A549 (cell line): ENCODE measurements at regions not wholly inside any gene's neighbourhood (a gene's known extent, or its start where the extent isn't known, plus 50 kb on each side); places are given as distances from the start of the nearest gene placed in this dataset.

Source experiments
- ATAC-seq, 2 experiments: fragments of 200-7000 bp in 1 of 2; fragments of >200 bp in 1 of 2; cut with Nextera tagmentation in 1 of 2; cut with Tn5 transposase in 1 of 2; 3 replicates each; pipeline versions ENCODE4 v1.8.0 to v1.9.1; 2018 to 2020; ENCODE audit warnings: mild to moderate bottlenecking in 1 of 2, moderate library complexity in 1 of 2
- CTCF ChIA-PET: fragments of 300-600 bp; sonication (Branson Sonifier 250); formaldehyde crosslinking; extraction: SDS; loops from one replicate; lab custom pipeline; 2021; ENCODE audit warnings: antibody characterized with exemption, inconsistent platforms; lab: Yijun Ruan, JAX
- POLR2A ChIA-PET: fragments of 350-600 bp; formaldehyde crosslinking; extraction: SDS; loops from one replicate; lab custom pipeline; 2021; ENCODE audit warnings: antibody characterized with exemption, inconsistent platforms; lab: Yijun Ruan, JAX
- DNase-seq, 2 experiments: peaks; one replicate each; pipeline versions ENCODE4 v3.0.0 to v3.0.0-alpha.2; 2011 to 2016; ENCODE audit warnings: low read depth in 1 of 2, low spot score in 1 of 2
- FAIRE-seq: peaks from 2 replicates; lab custom pipeline; 2011; peaks lifted over from hg19 to GRCh38; lab: Jason Lieb, UNC
- H3K27ac ChIP-seq, 2 experiments: fragments of >200 bp; sonication (Bioruptor Twin); formaldehyde crosslinking; 3 replicates each; pipeline ENCODE4 v1.5.1; 2016 to 2017
- H3K4me1 ChIP-seq: fragments of >200 bp; sonication (Bioruptor Twin); formaldehyde crosslinking; 3 replicates; pipeline ENCODE4 v1.6.1; 2016
- H3K4me2 ChIP-seq: fragments of >200 bp; sonication (Bioruptor Twin); formaldehyde crosslinking; 3 replicates; pipeline ENCODE4 v1.6.1; 2016
- H3K4me3 ChIP-seq: fragments of >200 bp; sonication (Bioruptor Twin); formaldehyde crosslinking; 3 replicates; pipeline ENCODE4 v1.5.1; 2016
- H3K9me3 ChIP-seq: fragments of >200 bp; sonication (Bioruptor Twin); formaldehyde crosslinking; 3 replicates; pipeline ENCODE4 v1.6.1; 2016
- CBX8 ChIP-seq: fragments of 200-600 bp; sonication (generic); IDR thresholded peaks from 2 replicates; pipeline ENCODE4 v1.6.1; 2016
- CHD2 ChIP-seq: fragments of 150-350 bp; IDR thresholded peaks from 2 replicates; pipeline ENCODE4 v1.6.1; 2014; ENCODE audit warnings: low read length; ENCODE audit not compliant: partially characterized antibody
- CTCF ChIP-seq: fragments of >200 bp; sonication (Bioruptor Twin); formaldehyde crosslinking; IDR thresholded peaks from 3 replicates; pipeline ENCODE4 v1.5.1; 2016
- EHF ChIP-seq: fragments of 250-450 bp; sonication (Bioruptor Pico); IDR thresholded peaks from 2 replicates; pipeline ENCODE4 v1.5.0; 2020; ENCODE audit warnings: mild to moderate bottlenecking
- ELK1 ChIP-seq: fragments of 150-350 bp; IDR thresholded peaks from 2 replicates; pipeline ENCODE4 v1.6.1; 2014; ENCODE audit warnings: low read depth, mild to moderate bottlenecking, low read length
- EP300 ChIP-seq, 2 experiments: fragments of >200 bp; sonication (Bioruptor Twin); formaldehyde crosslinking; IDR thresholded peaks; 2 replicates in 1 of 2; 3 replicates in 1 of 2; pipeline ENCODE4 v1.6.1; 2016 to 2017
- HEYL ChIP-seq: fragments of 250-450 bp; sonication (Bioruptor Pico); IDR thresholded peaks from 2 replicates; pipeline ENCODE4 v1.8.0; 2021; ENCODE audit warnings: mild to moderate bottlenecking, moderate library complexity
- HOXB13 ChIP-seq: fragments of 250-450 bp; sonication (Bioruptor Pico); IDR thresholded peaks from 2 replicates; pipeline ENCODE4 v1.5.0; 2020; ENCODE audit warnings: low read depth, mild to moderate bottlenecking, moderate library complexity
- JUNB ChIP-seq: fragments of >200 bp; sonication (Bioruptor Twin); formaldehyde crosslinking; IDR thresholded peaks from 2 replicates; pipeline ENCODE4 v1.6.1; 2016
- MAZ ChIP-seq: fragments of 150-350 bp; IDR thresholded peaks from 2 replicates; pipeline ENCODE4 v1.6.1; 2014; ENCODE audit warnings: antibody characterized with exemption, low read depth, low read length, borderline replicate concordance
- MYC ChIP-seq: IDR thresholded peaks from 2 replicates; pipeline ENCODE4 v1.6.1; 2012; ENCODE audit warnings: mild to moderate bottlenecking, inconsistent platforms, low read length, improper control_type of control experiment, borderline replicate concordance
- RAD21 ChIP-seq, 2 experiments: fragments of >200 bp in 1 of 2; sonication (Bioruptor Twin) in 1 of 2; formaldehyde crosslinking in 1 of 2; IDR thresholded peaks in 1 of 2; conservative IDR thresholded peaks in 1 of 2; 2 replicates in 1 of 2; 3 replicates in 1 of 2; pipeline ENCODE4 v1.6.1; 2012 to 2018; ENCODE audit warnings: inconsistent platforms in 1 of 2
- RARB ChIP-seq: fragments of 250-450 bp; sonication (Bioruptor Pico); IDR thresholded peaks from 2 replicates; pipeline ENCODE4 v1.8.0; 2021; ENCODE audit warnings: mild to moderate bottlenecking, moderate library complexity
- REST ChIP-seq: fragments of 200-600 bp; sonication (generic); IDR thresholded peaks from 2 replicates; pipeline ENCODE4 v1.6.1; 2016; ENCODE audit warnings: antibody characterized with exemption, mild to moderate bottlenecking, moderate library complexity
- TFCP2L1 ChIP-seq: fragments of 250-450 bp; sonication (Bioruptor Pico); IDR thresholded peaks from 2 replicates; pipeline ENCODE4 v1.5.0; 2021; ENCODE audit warnings: mild to moderate bottlenecking
- ZFP36 ChIP-seq: fragments of 450-650 bp; IDR thresholded peaks from 2 replicates; pipeline ENCODE4 v1.6.1; 2014; ENCODE audit warnings: borderline replicate concordance; ENCODE audit not compliant: partially characterized antibody
- WGBS: methylation state at CpG from one replicate; pipeline ENCODE4 v1.1.6; 2017; ENCODE audit errors: missing lambda C conversion rate; 5-methylcytosine and 5-hydroxymethylcytosine counted together
- small RNA-seq, 6 experiments: library from RNA; depleted of rRNA; stranded (forward); fragments of <200 nt; gene quantifications; one replicate each; pipeline ENCODE3, GENCODE V24; 2012
- TF ChIP-seq, protein P1 (sequence below): fragments of >200 bp; sonication (Bioruptor Twin); formaldehyde crosslinking; IDR thresholded peaks from 2 replicates; pipeline ENCODE4 v1.6.1; 2016

DNA sequence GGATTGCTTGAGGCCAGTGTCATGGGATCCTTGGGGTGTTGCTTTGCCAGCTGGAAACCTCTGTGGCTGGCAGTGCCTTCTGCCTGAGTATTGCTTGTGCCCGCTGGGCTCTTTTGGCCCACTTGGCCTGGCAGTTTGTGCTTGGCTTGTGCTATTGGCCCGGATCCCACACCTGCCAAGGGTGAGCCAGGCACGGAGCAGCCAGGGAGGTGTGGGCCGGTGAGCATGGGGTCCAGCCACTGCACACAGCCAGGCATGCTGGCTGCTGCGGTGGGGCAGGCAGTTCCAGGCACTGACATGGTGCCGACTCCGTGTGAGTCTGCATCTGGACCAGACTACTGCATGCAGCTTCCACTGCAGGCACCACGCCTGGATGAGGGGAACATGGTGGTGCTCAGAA is 62.5 kb upstream of the SYNCRIP start:
- H3K9me3 ChIP-seq: no peaks in the 10 kb centered on the region
- no peak overlapping the region for H3K4me3 ChIP-seq
- H3K27ac ChIP-seq: no peak overlapping the region
- CTCF ChIA-PET: interaction anchor here (0.7 kb wide), 1 partner anchor 10 kb away, joined by 3 read pairs; no protein-coding TSS in a partner anchor
- ATAC-seq (peak in 1 of 2 experiments; percentile 19; a peak in 1 of 6 replicates), FAIRE-seq (no peak), DNase-seq (no peak)
- WGBS: 83% methylated on average over 4 of the region's 8 CpGs
- TF ChIP-seq REST (no peak), CBX8 (no peak), EHF (CRISPR knock-in tag) (no peak), MYC (no peak), HOXB13 (no peak), MAZ (no peak), RARB (no peak)
- TF ChIP-seq, protein P1, sequence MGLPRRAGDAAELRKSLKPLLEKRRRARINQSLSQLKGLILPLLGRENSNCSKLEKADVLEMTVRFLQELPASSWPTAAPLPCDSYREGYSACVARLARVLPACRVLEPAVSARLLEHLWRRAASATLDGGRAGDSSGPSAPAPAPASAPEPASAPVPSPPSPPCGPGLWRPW: no peak
- no peaks in the 10 kb centered on the region for H3K4me1 ChIP-seq
- POLR2A ChIA-PET: interaction anchor here (1.6 kb wide), 1 partner anchor 27 kb away, joined by 7 read pairs; no protein-coding TSS in a partner anchor
- no peak overlapping the region for H3K4me2 ChIP-seq

GRCh38 chr6:85703406-85703805 is 60.7 kb upstream of the SYNCRIP start:
- Histone ChIP-seq H3K4me2 (no peak overlapping the region), H3K9me3 (no peaks in the 10 kb centered on the region)
- POLR2A ChIA-PET: no interaction called here
- FAIRE-seq: no peak
- no peak for ATAC-seq
- TF ChIP-seq, protein P1: no peak
- TF ChIP-seq ZFP36 (no peak), JUNB (no peak), CTCF (no peak), RAD21 (conservative IDR thresholded peaks at IDR 0.05 in 1 of 2, IDR thresholded peaks at IDR 0.05 in 1 of 2) (no peak), CHD2 (no peak), ELK1 (no peak), HEYL (no peak), TFCP2L1 (no peak), EHF (CRISPR knock-in tag) (no peak), EP300 (IDR thresholded peaks at IDR 0.05) (no peak)
- TF ChIP-seq, all 56 proteins: peak for 0
- H3K4me1 ChIP-seq: no peaks in the 10 kb centered on the region
- no peak overlapping the region for H3K27ac ChIP-seq
- CTCF ChIA-PET: no interaction called here
- H3K4me3 ChIP-seq: no peak overlapping the region
- DNase-seq: no peak

Small RNAs in the stretch of these regions (small RNA-seq; reads per million reads assigned to genes)
- 0 reads per million in 6 experiments for gene RF00019
- 0 to 2.6 (median 0) reads per million in 6 experiments for gene RN7SL643P
- gene RNU4-12P: 0 reads per million in 6 experiments
- gene RNU4-72P: 0 reads per million in 6 experiments
- 0 reads per million in 6 experiments for gene SMIM11P1
